Endothelial cell of hepatic sinusoid (primary cell): ENCODE measurements at regions not wholly inside any gene's neighbourhood (a gene's known extent, or its start where the extent isn't known, plus 50 kb on each side); places are given as distances from the start of the nearest gene placed in this dataset.

Experiments used
- in situ Hi-C: cut with HindIII; loops from 2 replicates; pipeline ENCODE4 v1.10.0; 2017; ENCODE audit warnings: low sequenced_read_pairs

GRCh38 chr11:29959488-29959887 lies 57.3 kb downstream of the KCNA4 start:
- in situ Hi-C loops = no loop called here

GRCh38 chr11:29957431-29957830 lies 59.4 kb downstream of the KCNA4 start:
- in situ Hi-C loops = no loop called here

- in situ Hi-C loops = no loop called here
These were observed 60.7 kb downstream of the KCNA4 start for GRCh38 chr11:29956076-29956556.

- in situ Hi-C loops = no loop called here
These were observed 73.5 kb downstream of the KCNA4 start for GRCh38 chr11:29943347-29943746.

- in situ Hi-C loops = no loop called here
These were observed 79.3 kb downstream of the KCNA4 start for GRCh38 chr11:29937526-29937925.

- in situ Hi-C loops = no loop called here
These were observed 82.7 kb downstream of the KCNA4 start for GRCh38 chr11:29934115-29934638.

- in situ Hi-C loops = no loop called here
These were observed 100.8 kb downstream of the KCNA4 start for GRCh38 chr11:29916040-29916439.

- in situ Hi-C loops = no loop called here
These were observed 102.5 kb downstream of the KCNA4 start for GRCh38 chr11:29914203-29914930.

- in situ Hi-C loops = no loop called here
These were observed 103.5 kb downstream of the KCNA4 start for GRCh38 chr11:29913352-29913751.

GRCh38 chr11:29900382-29900781 lies 116.4 kb downstream of the KCNA4 start:
- in situ Hi-C loops = no loop called here

- in situ Hi-C loops = no loop called here
These were observed 137.3 kb downstream of the KCNA4 start for GRCh38 chr11:29879560-29879959.

- in situ Hi-C loops = no loop called here
These were observed 140.6 kb downstream of the KCNA4 start for GRCh38 chr11:29876192-29876591.

GRCh38 chr11:29847219-29847618 lies 169.6 kb downstream of the KCNA4 start:
- in situ Hi-C loops = no loop called here

GRCh38 chr11:29844701-29845379 lies 172.0 kb downstream of the KCNA4 start:
- in situ Hi-C loops = no loop called here

GRCh38 chr11:29844031-29844430 lies 172.8 kb downstream of the KCNA4 start:
- in situ Hi-C loops = no loop called here

- in situ Hi-C loops = no loop called here
These were observed 174.8 kb downstream of the KCNA4 start for GRCh38 chr11:29842061-29842460.

GRCh38 chr11:29826878-29827277 lies 190.0 kb downstream of the KCNA4 start:
- in situ Hi-C loops = no loop called here

- in situ Hi-C loops = no loop called here
These were observed 200.5 kb downstream of the KCNA4 start for GRCh38 chr11:29816359-29816758.

- in situ Hi-C loops = no loop called here
These were observed 207.7 kb downstream of the KCNA4 start for GRCh38 chr11:29809121-29809520.

GRCh38 chr11:29802522-29802921 lies 214.3 kb downstream of the KCNA4 start:
- in situ Hi-C loops = no loop called here

GRCh38 chr11:29801561-29801960 lies 215.3 kb downstream of the KCNA4 start:
- in situ Hi-C loops = no loop called here

GRCh38 chr11:29786092-29786491 lies 230.7 kb downstream of the KCNA4 start:
- in situ Hi-C loops = no loop called here
